ENCODE measurements at regions not wholly inside any gene's neighbourhood (a gene's known extent, or its start where the extent isn't known, plus 50 kb on each side); places are given as distances from the start of the nearest gene placed in this dataset.

- DNase-seq (ENCODE audit: low spot score): no peak
Measured at GRCh38 chr3:69441040-69441439, 55.2 kb upstream of the FRMD4B start.

GRCh38 chr3:69439643-69440270 lies 53.9 kb upstream of the FRMD4B start:
- peak; percentile 25 for DNase-seq (ENCODE audit: low spot score)

- no peak for DNase-seq (ENCODE audit: low spot score)
Measured at GRCh38 chr3:69438476-69438875, 52.6 kb upstream of the FRMD4B start.

- no peak for DNase-seq (ENCODE audit: low spot score)
Measured at GRCh38 chr3:69435274-69436265, 49.7 kb upstream of the FRMD4B start.
